K562 (cell line): ENCODE measurements at regions not wholly inside any gene's neighbourhood (a gene's known extent, or its start where the extent isn't known, plus 50 kb on each side); places are given as distances from the start of the nearest gene placed in this dataset.

ENCODE experiments used
- DNMT1 ChIP-seq: fragments of 450-650 bp; IDR thresholded peaks from 2 replicates; pipeline ENCODE4 v1.6.1; 2016; ENCODE audit warnings: antibody characterized with exemption, mild to moderate bottlenecking
- JUND ChIP-seq, 2 experiments: IDR thresholded peaks; 2 replicates in 1 of 2; 3 replicates in 1 of 2; pipeline ENCODE4 v1.6.1; 2011; ENCODE audit warnings: borderline replicate concordance in 2 of 2, low read depth in 2 of 2, low read length in 2 of 2, improper control_type of control experiment in 1 of 2, missing biosample characterization in 1 of 2, missing genetic modification characterization in 1 of 2, missing genetic modification reagents in 1 of 2
- SMAD1 ChIP-seq: fragments of 150-350 bp; IDR thresholded peaks from 2 replicates; pipeline ENCODE4 v1.6.1; 2014; ENCODE audit warnings: low read length, low read depth; ENCODE audit not compliant: partially characterized antibody
- TCF3 ChIP-seq: sonication (generic); formaldehyde crosslinking; IDR thresholded peaks from 2 replicates; pipeline ENCODE4 v1.4.0; 2020; ENCODE audit warnings: mild to moderate bottlenecking, missing genetic modification reagents
- YY1 ChIP-seq, 3 experiments: IDR thresholded peaks; 2 replicates each; pipeline ENCODE4 v1.6.1; 2011; ENCODE audit warnings: low read length in 2 of 3, mild to moderate bottlenecking in 2 of 3, moderate library complexity in 2 of 3, borderline replicate concordance in 1 of 3, control low read depth in 1 of 3, low read depth in 1 of 3; ENCODE audit not compliant: insufficient read depth in 3 of 3, insufficient replicate concordance in 2 of 3, control insufficient read depth in 1 of 3, insufficient read length in 1 of 3; ENCODE audit errors: extremely low read depth in 1 of 3
- ZBTB9 ChIP-seq: fragments of 450-650 bp; formaldehyde crosslinking; IDR thresholded peaks from 2 replicates; pipeline ENCODE4 v1.4.0; 2020; ENCODE audit warnings: mild to moderate bottlenecking, moderate library complexity
- ZNF232 ChIP-seq: sonication (generic); formaldehyde crosslinking; IDR thresholded peaks from 2 replicates; pipeline ENCODE4 v1.8.0; 2022; ENCODE audit warnings: mild to moderate bottlenecking, missing genetic modification reagents
- ZNF766 ChIP-seq: fragments of 200-800 bp; sonication (Bioruptor generic); conservative IDR thresholded peaks from 2 replicates; pipeline ENCODE4 v1.6.1; 2016; ENCODE audit warnings: missing genetic modification characterization, missing compliant biosample characterization

- TF ChIP-seq ZNF766 (CRISPR knock-in tag) (no peak), JUND (IDR thresholded peaks at IDR 0.05; ENCODE audit: borderline replicate concordance, low read depth, low read length) (no peak), JUND (tag; IDR thresholded peaks at IDR 0.05; ENCODE audit: borderline replicate concordance, low read depth, low read length) (no peak), ZNF232 (CRISPR knock-in tag) (no peak), SMAD1 (no peak), DNMT1 (no peak), YY1 (IDR thresholded peaks at IDR 0.05; ENCODE audit: borderline replicate concordance in 1 of 3, control insufficient read depth in 1 of 3, extremely low read depth in 1 of 3, insufficient read depth in 3 of 3, insufficient read length in 1 of 3, insufficient replicate concordance in 2 of 3, low read depth in 1 of 3, low read length in 2 of 3) (no peak), TCF3 (CRISPR knock-in tag) (no peak), ZBTB9 (CRISPR knock-in tag) (no peak)
Measured at GRCh38 chr5:126067404-126067803, 355.8 kb upstream of the GRAMD2B start.
